Omental fat pad (tissue), 3 donors: ENCODE measurements at regions not wholly inside any gene's neighbourhood (a gene's known extent, or its start where the extent isn't known, plus 50 kb on each side); places are given as distances from the start of the nearest gene placed in this dataset.
"Not testable (repeated sequence)": the region's sequence is repeated elsewhere in the genome, so short reads cannot be mapped to it uniquely, and the experiment has no call there.

Source experiments
- ATAC-seq: fragments of 150-250 bp; one replicate; pipeline ENCODE4 v1.9.1; 2016; ENCODE audit warnings: mild to moderate bottlenecking, moderate library complexity; ENCODE audit not compliant: low FRiP score
- DNase-seq: peaks from one replicate; pipeline ENCODE4 v3.0.0-alpha.2; 2019; ENCODE audit warnings: low spot score
- CTCF ChIP-seq, 3 donors: fragments of 450-650 bp; IDR thresholded peaks; one replicate each; pipeline ENCODE4 v1.5.1; 2016 to 2017; ENCODE audit warnings: antibody characterized with exemption in 3 of 3, mild to moderate bottlenecking in 3 of 3, moderate library complexity in 2 of 3

DNA sequence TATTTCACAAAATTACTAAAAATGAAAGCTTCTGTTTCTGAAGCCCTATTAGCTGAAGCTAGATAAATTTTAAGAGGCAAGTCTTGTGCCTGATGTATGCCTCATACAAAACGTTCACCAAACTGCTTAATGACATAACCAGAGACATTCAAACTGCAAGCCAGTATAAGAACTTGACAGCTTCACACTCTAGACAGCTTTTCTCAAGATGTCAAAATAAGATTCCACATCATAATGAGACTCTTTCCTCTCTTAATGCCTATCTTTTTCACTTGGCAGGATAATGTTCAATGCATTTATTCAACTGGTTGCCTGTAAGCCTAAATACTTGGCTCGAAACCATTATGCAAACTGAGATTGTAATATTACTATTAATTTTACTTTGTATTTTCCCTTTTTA lies 424.0 kb downstream of the LTN1 start:
- ATAC-seq (no peak), DNase-seq (no peak)
- TF ChIP-seq CTCF (IDR thresholded peaks at IDR 0.05): no peak

DNA sequence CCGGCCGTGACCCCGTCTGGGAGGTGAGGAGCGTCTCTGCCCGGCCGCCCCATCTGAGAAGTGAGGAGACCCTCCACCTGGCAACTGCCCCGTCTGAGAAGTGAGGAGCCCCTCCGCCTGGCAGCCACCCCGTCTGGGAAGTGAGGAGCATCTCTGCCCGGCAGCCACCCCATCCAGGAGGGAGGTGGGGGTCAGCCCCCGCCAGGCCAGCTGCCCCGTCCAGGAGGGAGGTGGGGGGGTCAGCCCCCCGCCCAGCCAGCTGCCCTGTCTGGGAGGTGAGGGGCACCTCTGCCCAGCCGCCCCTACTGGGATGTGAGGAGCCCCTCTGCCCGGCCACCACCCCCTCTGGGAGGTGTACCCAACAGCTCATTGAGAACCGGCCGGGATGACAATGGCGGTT lies 428.7 kb downstream of the LTN1 start:
- DNase-seq, ATAC-seq: not testable (repeated sequence)

DNA sequence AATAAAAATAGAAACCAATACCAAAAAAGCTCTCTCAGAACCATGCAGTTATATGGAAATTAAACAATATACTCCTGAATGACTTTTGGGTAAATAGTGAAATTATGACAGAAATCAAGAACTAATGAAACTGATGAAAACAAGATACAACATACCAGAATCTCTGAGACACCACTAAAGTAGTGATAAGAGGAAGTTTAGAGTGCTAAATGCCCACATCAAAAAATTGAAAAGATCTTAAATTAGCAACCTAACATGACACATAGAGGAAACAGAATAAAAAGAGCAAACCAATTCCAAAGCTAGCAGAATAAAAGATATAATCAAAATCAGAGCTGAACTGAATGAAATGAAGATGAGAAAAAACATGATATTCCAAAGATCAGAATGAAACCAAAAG lies 430.9 kb downstream of the LTN1 start:
- DNase-seq (no peak), ATAC-seq (no peak)
- no peak for TF ChIP-seq CTCF (IDR thresholded peaks at IDR 0.05)

- no peak for TF ChIP-seq CTCF (IDR thresholded peaks at IDR 0.05)
- no peak for ATAC-seq
- DNase-seq: no peak
These were observed 437.8 kb downstream of the LTN1 start for GRCh38 chr21:28554660-28555475.

- TF ChIP-seq CTCF (IDR thresholded peaks at IDR 0.05): no peak
- DNase-seq (no peak), ATAC-seq (no peak)
These were observed 442.4 kb downstream of the LTN1 start for GRCh38 chr21:28550057-28550825.

DNA sequence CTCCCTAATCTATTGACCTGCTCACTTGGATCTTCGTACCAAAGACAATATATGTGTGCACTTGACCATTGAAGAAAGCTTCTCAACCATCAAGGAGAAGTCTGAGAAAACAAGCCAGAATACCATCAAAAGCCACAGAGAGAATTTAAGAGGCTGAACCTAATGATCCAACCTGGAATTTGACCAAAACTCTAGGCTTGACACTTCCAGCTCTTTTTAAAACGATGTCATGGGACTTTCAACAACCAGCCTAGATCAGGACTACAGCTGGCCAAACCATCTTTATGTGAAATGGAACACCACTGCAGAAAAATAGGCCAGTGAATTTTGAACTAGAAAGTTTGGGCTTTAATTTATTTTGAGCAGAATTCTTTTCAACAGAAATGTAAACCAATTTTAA lies 444.4 kb downstream of the LTN1 start:
- DNase-seq (no peak), ATAC-seq (no peak)
- TF ChIP-seq CTCF (IDR thresholded peaks at IDR 0.05): no peak

- no peak for ATAC-seq
- DNase-seq: no peak
- TF ChIP-seq CTCF (IDR thresholded peaks at IDR 0.05): no peak
These were observed 444.9 kb downstream of the LTN1 start for GRCh38 chr21:28547766-28548165.
